GM23338 (cell line): ENCODE measurements at regions not wholly inside any gene's neighbourhood (a gene's known extent, or its start where the extent isn't known, plus 50 kb on each side); places are given as distances from the start of the nearest gene placed in this dataset.

Source experiments
- ATAC-seq: fragments of 200-7000 bp; cut with Tn5 transposase; 3 replicates; pipeline ENCODE4 v1.9.1; 2020
- DNase-seq: peaks from one replicate; pipeline ENCODE4 v3.0.0-alpha.2; 2015; ENCODE audit warnings: low spot score
- H2AFZ ChIP-seq: fragments of 200-600 bp; sonication (generic); 2 replicates; pipeline ENCODE4 v1.8.0; 2016; ENCODE audit warnings: antibody characterized with exemption, mild to moderate bottlenecking, moderate library complexity
- H3F3A ChIP-seq: fragments of 200-600 bp; sonication (generic); replicated peaks from 2 replicates; pipeline ENCODE4 v1.8.0; 2017; ENCODE audit warnings: antibody characterized with exemption, mixed run types, low read depth
- H3K27ac ChIP-seq: fragments of 200-600 bp; sonication (generic); 2 replicates; pipeline ENCODE4 v1.6.1; 2016; ENCODE audit warnings: low read depth
- H3K27me3 ChIP-seq: fragments of 200-600 bp; sonication (generic); 2 replicates; pipeline ENCODE4 v1.8.0; 2016; ENCODE audit warnings: mild to moderate bottlenecking, mixed run types, moderate library complexity; ENCODE audit not compliant: insufficient read depth
- H3K36me3 ChIP-seq: fragments of 200-600 bp; sonication (generic); 2 replicates; pipeline ENCODE4 v1.8.0; 2016; ENCODE audit warnings: mild to moderate bottlenecking; ENCODE audit not compliant: insufficient read depth
- H3K4me1 ChIP-seq: fragments of 200-600 bp; sonication (generic); 2 replicates; pipeline ENCODE4 v1.8.0; 2016; ENCODE audit warnings: mild to moderate bottlenecking, moderate library complexity; ENCODE audit not compliant: insufficient read depth
- H3K4me2 ChIP-seq: fragments of 200-600 bp; sonication (generic); 2 replicates; pipeline ENCODE4 v1.7.1; 2017; ENCODE audit warnings: mixed run types
- H3K4me3 ChIP-seq: fragments of 200-600 bp; sonication (generic); 2 replicates; pipeline ENCODE4 v1.6.1; 2016; ENCODE audit warnings: mixed run types
- H3K79me2 ChIP-seq: fragments of 200-600 bp; sonication (generic); replicated peaks from 2 replicates; pipeline ENCODE4 v1.8.0; 2017; ENCODE audit warnings: mild to moderate bottlenecking; ENCODE audit not compliant: insufficient read depth
- H3K9me2 ChIP-seq: fragments of 200-600 bp; sonication (generic); 2 replicates; pipeline ENCODE4 v1.8.0; 2017; ENCODE audit not compliant: insufficient read depth
- H4K20me1 ChIP-seq: fragments of 200-600 bp; sonication (generic); replicated peaks from 2 replicates; pipeline ENCODE4 v1.8.0; 2017; ENCODE audit warnings: mild to moderate bottlenecking; ENCODE audit not compliant: insufficient read depth
- H3K27ac Mint-ChIP-seq: 2 replicates; pipeline ENCODE4 v1.8.0; 2020; ENCODE audit warnings: inconsistent platforms, mild to moderate bottlenecking, moderate library complexity, mixed read lengths
- H3K27me3 Mint-ChIP-seq: 3 replicates; pipeline ENCODE4 v1.8.0; 2022; ENCODE audit warnings: low read depth, mild to moderate bottlenecking, moderate library complexity, mixed read lengths, inconsistent platforms; ENCODE audit not compliant: insufficient read depth, poor library complexity
- H3K36me3 Mint-ChIP-seq: 3 replicates; pipeline ENCODE4 v1.8.0; 2021; ENCODE audit warnings: low read depth, mild to moderate bottlenecking, inconsistent platforms, moderate library complexity, mixed read lengths
- H3K4me1 Mint-ChIP-seq: 3 replicates; pipeline ENCODE4 v1.8.0; 2020; ENCODE audit warnings: mild to moderate bottlenecking, inconsistent platforms, mixed read lengths
- H3K4me3 Mint-ChIP-seq: 3 replicates; pipeline ENCODE4 v1.8.0; 2021; ENCODE audit warnings: moderate library complexity, mild to moderate bottlenecking, inconsistent platforms, mixed read lengths
- H3K9me3 Mint-ChIP-seq: 3 replicates; pipeline ENCODE4 v1.8.0; 2020; ENCODE audit warnings: moderate library complexity, mild to moderate bottlenecking, inconsistent platforms, mixed read lengths
- CREB1 ChIP-seq: fragments of 250-450 bp; sonication (Bioruptor Pico); IDR thresholded peaks from 2 replicates; pipeline ENCODE4 v1.5.0; 2020; ENCODE audit warnings: low read depth, mild to moderate bottlenecking, moderate library complexity
- CTCF ChIP-seq, 2 experiments: fragments of 200-600 bp in 1 of 2; sonication (generic) in 1 of 2; conservative IDR thresholded peaks; 2 replicates each; pipeline versions ENCODE4 v1.5.1 to v1.6.1; 2016 to 2017; ENCODE audit warnings: antibody characterized with exemption in 2 of 2, low read depth in 2 of 2, mild to moderate bottlenecking in 2 of 2, moderate library complexity in 1 of 2
- ETS1 ChIP-seq: IDR thresholded peaks from 2 replicates; pipeline ENCODE4 v1.6.1; 2016; ENCODE audit warnings: antibody characterized with exemption
- EZH2 ChIP-seq: fragments of 200-600 bp; sonication (generic); IDR thresholded peaks from one replicate; pipeline ENCODE4 v1.8.0; 2017; ENCODE audit warnings: antibody characterized with exemption, mild to moderate bottlenecking, low read depth; ENCODE audit not compliant: unreplicated experiment
- EZH2phosphoT487 ChIP-seq: fragments of 200-600 bp; sonication (generic); IDR thresholded peaks from one replicate; pipeline ENCODE4 v1.8.1; 2018; ENCODE audit warnings: antibody characterized with exemption; ENCODE audit not compliant: unreplicated experiment
- JUNB ChIP-seq: IDR thresholded peaks from one replicate; pipeline ENCODE4 v1.6.1; 2016; ENCODE audit warnings: antibody characterized with exemption; ENCODE audit not compliant: unreplicated experiment
- NANOG ChIP-seq: IDR thresholded peaks from 2 replicates; pipeline ENCODE4 v1.6.1; 2016; ENCODE audit warnings: antibody characterized with exemption, borderline replicate concordance
- POLR2AphosphoS5 ChIP-seq: IDR thresholded peaks from 2 replicates; pipeline ENCODE4 v1.6.1; 2016; ENCODE audit warnings: antibody characterized with exemption, low read depth
- REST ChIP-seq: IDR thresholded peaks from one replicate; pipeline ENCODE4 v1.6.1; 2018; ENCODE audit warnings: antibody characterized with exemption; ENCODE audit not compliant: unreplicated experiment
- STAT1 ChIP-seq: IDR thresholded peaks from one replicate; pipeline ENCODE4 v1.6.1; 2016; ENCODE audit warnings: antibody characterized with exemption; ENCODE audit not compliant: unreplicated experiment
- ZNF114 ChIP-seq: fragments of 250-450 bp; sonication (Bioruptor Pico); IDR thresholded peaks from 2 replicates; pipeline ENCODE4 v1.5.0; 2020; ENCODE audit warnings: mild to moderate bottlenecking, moderate library complexity
- ZNF331 ChIP-seq: fragments of 250-450 bp; sonication (Bioruptor Pico); IDR thresholded peaks from 2 replicates; pipeline ENCODE4 v1.5.0; 2020; ENCODE audit warnings: low read depth, mild to moderate bottlenecking, moderate library complexity
- ZNF462 ChIP-seq: fragments of 250-450 bp; sonication (Bioruptor Pico); IDR thresholded peaks from 2 replicates; pipeline ENCODE4 v1.5.0; 2020; ENCODE audit warnings: mild to moderate bottlenecking, moderate library complexity

- Histone ChIP-seq H3K4me1 (no peaks in the 10 kb centered on the region), H3K4me3 (no peak overlapping the region), H2AFZ (no peak overlapping the region), H3K27me3 (no peaks in the 10 kb centered on the region), H3F3A (no peaks in the 10 kb centered on the region), H3K79me2 (no peaks in the 10 kb centered on the region), H3K4me2 (no peak overlapping the region), H3K36me3 (no peaks in the 10 kb centered on the region), H3K9me2 (no peaks in the 10 kb centered on the region), H3K27ac (no peak overlapping the region), H4K20me1 (no peaks in the 10 kb centered on the region)
- Mint-ChIP-seq H3K36me3 (no peaks in the 10 kb centered on the region), H3K27me3 (no peaks in the 10 kb centered on the region), H3K27ac (no peak overlapping the region), H3K4me1 (no peaks in the 10 kb centered on the region), H3K9me3 (no peaks in the 10 kb centered on the region; the same call in 2 of the 3 replicates), H3K4me3 (no peak overlapping the region)
- ATAC-seq, result no peak
- TF ChIP-seq POLR2AphosphoS5 (no peak), ETS1 (no peak), JUNB (no peak), NANOG (no peak), REST (no peak), CTCF (conservative IDR thresholded peaks at IDR 0.05; ENCODE audit: low read depth in 2 of 2) (no peak), EZH2 (no peak), EZH2phosphoT487 (no peak), ZNF462 (no peak), ZNF331 (CRISPR knock-in tag) (no peak), STAT1 (no peak), ZNF114 (CRISPR knock-in tag) (no peak), CREB1 (CRISPR knock-in tag) (no peak)
- DNase-seq, result no peak
Observed at GRCh38 chr10:3527869-3528268, 257.1 kb downstream of the KLF6 start.
